ENCODE measurements at regions not wholly inside any gene's neighbourhood (a gene's known extent, or its start where the extent isn't known, plus 50 kb on each side); places are given as distances from the start of the nearest gene placed in this dataset.

DNA sequence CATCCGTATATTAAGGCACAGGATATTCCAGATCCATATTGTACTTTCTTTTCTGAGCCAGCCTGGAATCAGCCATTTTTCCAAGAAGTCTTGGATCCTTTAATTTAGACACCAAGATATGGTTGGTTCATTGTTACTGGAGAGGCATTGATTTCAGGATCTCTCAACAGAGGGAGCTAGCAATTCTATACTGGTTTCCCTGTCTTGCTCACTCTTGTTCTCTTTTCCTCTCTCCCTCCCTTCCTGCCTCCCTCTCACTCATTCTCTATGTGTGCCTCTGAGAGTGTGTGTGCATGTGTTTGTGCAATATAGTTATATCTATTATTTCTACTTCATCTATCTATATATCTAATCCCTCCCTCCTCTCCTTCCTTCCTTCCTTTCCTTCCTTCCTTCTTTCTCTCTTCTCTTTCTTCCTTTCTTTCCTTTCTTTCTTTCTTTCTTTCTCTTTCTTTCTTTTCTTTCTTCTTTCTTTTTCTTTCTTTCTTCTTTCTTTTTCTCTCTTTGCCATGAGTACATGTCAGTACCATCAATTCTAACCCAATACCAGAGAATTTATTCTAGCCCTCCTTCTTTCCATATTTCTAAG lies 299.1 kb downstream of the EPHA7 start:
- TF ChIP-seq POLR2A (IDR thresholded peaks at IDR 0.05), result no peak
- TF ChIP-seq POLR2AphosphoS5 (IDR thresholded peaks at IDR 0.05; ENCODE audit: insufficient read depth in 1 of 2, low read depth in 1 of 2), result no peak
